OCI-LY7 (cell line): ENCODE measurements at regions not wholly inside any gene's neighbourhood (a gene's known extent, or its start where the extent isn't known, plus 50 kb on each side); places are given as distances from the start of the nearest gene placed in this dataset.

Source experiments
- BruUV-seq: library from RNA; stranded (reverse); fragments of 400-500 nt; replicated peaks from 2 replicates; lab custom pipeline; 2021; lab: Mats Ljungman, UMichigan
- CTCF ChIA-PET: fragments of 300-600 bp; sonication (Branson Sonifier 250); formaldehyde crosslinking; loops from one replicate; lab custom pipeline; 2022; ENCODE audit warnings: antibody characterized with exemption; ENCODE audit not compliant: unreplicated experiment; lab: Charles Lee
- POLR2A ChIA-PET: fragments of 300-600 bp; sonication (Branson Sonifier 250); formaldehyde crosslinking; loops from one replicate; lab custom pipeline; 2022; ENCODE audit warnings: antibody characterized with exemption; lab: Charles Lee
- DNase-seq: peaks from one replicate; pipeline ENCODE4 v3.0.0-alpha.2; 2015; ENCODE audit warnings: low spot score
- H2AFZ ChIP-seq: fragments of 200-600 bp; sonication (generic), shearing (Covaris generic); 2 replicates; pipeline ENCODE4 v1.6.1; 2014; ENCODE audit warnings: mild to moderate bottlenecking, antibody characterized with exemption, low read length, moderate library complexity
- H3K27ac ChIP-seq: fragments of 200-600 bp; sonication (generic); 2 replicates; pipeline ENCODE4 v1.5.1; 2014; ENCODE audit warnings: mixed run types, low read depth, mild to moderate bottlenecking, moderate library complexity, low read length, inconsistent platforms; ENCODE audit not compliant: poor library complexity, severe bottlenecking
- H3K36me3 ChIP-seq: fragments of 200-600 bp; sonication (generic); 2 replicates; pipeline ENCODE4 v1.6.1; 2014; ENCODE audit warnings: mild to moderate bottlenecking, antibody characterized with exemption, low read length, moderate library complexity, mixed read lengths; ENCODE audit not compliant: insufficient read depth
- H3K4me1 ChIP-seq: fragments of 200-600 bp; sonication (generic); 2 replicates; pipeline ENCODE4 v1.5.1; 2014; ENCODE audit warnings: mild to moderate bottlenecking, low read length; ENCODE audit not compliant: insufficient read depth, poor library complexity, severe bottlenecking
- H3K4me2 ChIP-seq: fragments of 200-600 bp; sonication (generic); 2 replicates; pipeline ENCODE4 v1.6.1; 2014; ENCODE audit warnings: mild to moderate bottlenecking, low read length
- H3K4me3 ChIP-seq: fragments of 200-600 bp; sonication (generic); 2 replicates; pipeline ENCODE4 v1.5.1; 2014; ENCODE audit warnings: mild to moderate bottlenecking, low read depth, low read length; ENCODE audit not compliant: poor library complexity, severe bottlenecking
- H3K79me2 ChIP-seq: fragments of 200-600 bp; sonication (generic); 2 replicates; pipeline ENCODE4 v1.6.1; 2016; ENCODE audit warnings: low read depth, mild to moderate bottlenecking, low read length, moderate library complexity, mixed read lengths; ENCODE audit not compliant: insufficient read depth
- H3K9me2 ChIP-seq: fragments of 200-600 bp; sonication (generic); 2 replicates; pipeline ENCODE4 v1.6.1; 2016; ENCODE audit warnings: mild to moderate bottlenecking, low read length, mixed read lengths; ENCODE audit not compliant: insufficient read depth
- H3K9me3 ChIP-seq: fragments of 200-600 bp; sonication (generic); 2 replicates; pipeline ENCODE4 v1.6.1; 2014; ENCODE audit warnings: mild to moderate bottlenecking, mixed run types, low read length, mixed read lengths
- H4K20me1 ChIP-seq: fragments of 200-600 bp; sonication (generic); 2 replicates; pipeline ENCODE4 v1.6.1; 2014; ENCODE audit warnings: mild to moderate bottlenecking, antibody characterized with exemption, low read length, moderate library complexity, mixed read lengths; ENCODE audit not compliant: insufficient read depth
- CTCF ChIP-seq: fragments of 200-600 bp; sonication (generic); conservative IDR thresholded peaks from 2 replicates; pipeline ENCODE4 v1.5.1; 2014; ENCODE audit warnings: mild to moderate bottlenecking, antibody characterized with exemption, low read length, moderate library complexity, mixed read lengths
- EZH2phosphoT487 ChIP-seq: fragments of 200-600 bp; sonication (generic); IDR thresholded peaks from 2 replicates; pipeline ENCODE4 v1.6.1; 2018; ENCODE audit warnings: low read depth, borderline replicate concordance, mild to moderate bottlenecking, mixed run types, antibody characterized with exemption, low read length, moderate library complexity, mixed read lengths
- intact Hi-C: fragments of 100-400 bp; cut with micrococcal nuclease; formaldehyde crosslinking; loops from one replicate; pipeline ENCODE4 v1.10.0; 2022; ENCODE audit not compliant: unreplicated experiment

- Histone ChIP-seq H3K4me1 (no peaks in the 10 kb centered on the region), H3K79me2 (no peaks in the 10 kb centered on the region), H3K9me2 (no peaks in the 10 kb centered on the region), H3K36me3 (no peaks in the 10 kb centered on the region), H3K9me3 (no peaks in the 10 kb centered on the region), H3K4me2 (no peak overlapping the region), H3K27ac (no peak overlapping the region), H3K4me3 (no peak overlapping the region), H2AFZ (no peak overlapping the region), H4K20me1 (no peaks in the 10 kb centered on the region)
- BruUV-seq = no TSS peak
- TF ChIP-seq CTCF (no peak), EZH2phosphoT487 (no peak)
- intact Hi-C loops = no loop called here
- DNase-seq = no peak
- CTCF ChIA-PET = no interaction called here
- POLR2A ChIA-PET = interaction anchor here (0.6 to 1.4 kb wide), 4 partner anchors 9 to 227 kb away, joined by 3 to 6 read pairs (median 4); no protein-coding TSS in a partner anchor
Observed at GRCh38 chr6:137724495-137725211, 142.4 kb upstream of the TNFAIP3 start.

- H3K9me3 ChIP-seq = no peaks in the 10 kb centered on the region
- TF ChIP-seq CTCF (no peak), EZH2phosphoT487 (no peak)
- H3K4me1 ChIP-seq = no peaks in the 10 kb centered on the region
- no peak overlapping the region for H2AFZ ChIP-seq
- POLR2A ChIA-PET = interaction anchor here (0.6 to 1.5 kb wide), 7 partner anchors 8 to 170 kb away, joined by 3 to 6 read pairs (median 3); no protein-coding TSS in a partner anchor
- H3K4me3 ChIP-seq = no peak overlapping the region
- CTCF ChIA-PET = no interaction called here
- intact Hi-C loops = no loop called here
- H3K79me2 ChIP-seq = no peaks in the 10 kb centered on the region
- no peak for DNase-seq
- H3K9me2 ChIP-seq = no peaks in the 10 kb centered on the region
- no peak overlapping the region for H3K4me2 ChIP-seq
- H3K36me3 ChIP-seq = no peaks in the 10 kb centered on the region
- BruUV-seq = no TSS peak
- H3K27ac ChIP-seq = no peak overlapping the region
- no peaks in the 10 kb centered on the region for H4K20me1 ChIP-seq
Observed at GRCh38 chr6:137725949-137726348, 141.1 kb upstream of the TNFAIP3 start.

GRCh38 chr6:137726582-137726981 lies 140.5 kb upstream of the TNFAIP3 start:
- Histone ChIP-seq H3K4me1 (no peaks in the 10 kb centered on the region), H3K27ac (no peak overlapping the region), H3K9me2 (no peaks in the 10 kb centered on the region), H3K4me2 (no peak overlapping the region), H3K9me3 (no peaks in the 10 kb centered on the region), H2AFZ (no peak overlapping the region), H3K4me3 (no peak overlapping the region), H4K20me1 (no peaks in the 10 kb centered on the region), H3K79me2 (no peaks in the 10 kb centered on the region), H3K36me3 (no peaks in the 10 kb centered on the region)
- TF ChIP-seq CTCF (no peak), EZH2phosphoT487 (no peak)
- no peak for DNase-seq
- ChIA-PET POLR2A (interaction anchor here (0.8 to 1.5 kb wide), 7 partner anchors 8 to 28 kb away, joined by 3 to 4 read pairs (median 3); no protein-coding TSS in a partner anchor), CTCF (no interaction called here)
- intact Hi-C loops = no loop called here
- BruUV-seq = no TSS peak
